Right renal pelvis (tissue), 4 donors: ENCODE measurements at regions not wholly inside any gene's neighbourhood (a gene's known extent, or its start where the extent isn't known, plus 50 kb on each side); places are given as distances from the start of the nearest gene placed in this dataset.

ENCODE experiments used
- DNase-seq, 4 donors: peaks; one replicate each; pipeline ENCODE4 v3.0.0-alpha.2; 2013; ENCODE audit warnings: low read depth in 4 of 4, low spot score in 3 of 4, missing footprints in 1 of 4

- DNase-seq, result no peak
Observed at GRCh38 chr17:12362853-12363455, 302.7 kb upstream of the MYOCD start.

GRCh38 chr17:12365805-12366204 lies 299.9 kb upstream of the MYOCD start:
- no peak for DNase-seq

- DNase-seq, result no peak
Observed at GRCh38 chr17:12369065-12369464, 296.6 kb upstream of the MYOCD start.

- no peak for DNase-seq
Observed at GRCh38 chr17:12376276-12376675, 289.4 kb upstream of the MYOCD start.

GRCh38 chr17:12386225-12386624 lies 279.5 kb upstream of the MYOCD start:
- DNase-seq, result no peak

GRCh38 chr17:12388226-12388625 lies 277.5 kb upstream of the MYOCD start:
- no peak for DNase-seq

GRCh38 chr17:12389421-12389820 lies 276.3 kb upstream of the MYOCD start:
- DNase-seq, result no peak

- no peak for DNase-seq
Observed at GRCh38 chr17:12390631-12391030, 275.1 kb upstream of the MYOCD start.

GRCh38 chr17:12391468-12391867 lies 274.2 kb upstream of the MYOCD start:
- no peak for DNase-seq

GRCh38 chr17:12395733-12396354 lies 269.8 kb upstream of the MYOCD start:
- no peak for DNase-seq

- no peak for DNase-seq
Observed at GRCh38 chr17:12398441-12399051, 267.1 kb upstream of the MYOCD start.

- no peak for DNase-seq
Observed at GRCh38 chr17:12402963-12403622, 262.6 kb upstream of the MYOCD start.

GRCh38 chr17:12403881-12404398 lies 261.8 kb upstream of the MYOCD start:
- no peak for DNase-seq

GRCh38 chr17:12406623-12407215 lies 259.0 kb upstream of the MYOCD start:
- DNase-seq, result no peak

- DNase-seq, result no peak
Observed at GRCh38 chr17:12407495-12408252, 258.0 kb upstream of the MYOCD start.

GRCh38 chr17:12409082-12409481 lies 256.6 kb upstream of the MYOCD start:
- DNase-seq, result no peak

- DNase-seq, result no peak
Observed at GRCh38 chr17:12410717-12411116, 255.0 kb upstream of the MYOCD start.

- DNase-seq, result no peak
Observed at GRCh38 chr17:12415031-12415430, 250.7 kb upstream of the MYOCD start.

GRCh38 chr17:12421077-12421476 lies 244.6 kb upstream of the MYOCD start:
- no peak for DNase-seq

- DNase-seq, result no peak
Observed at GRCh38 chr17:12421646-12422306, 243.9 kb upstream of the MYOCD start.
